ENCODE measurements at regions not wholly inside any gene's neighbourhood (a gene's known extent, or its start where the extent isn't known, plus 50 kb on each side); places are given as distances from the start of the nearest gene placed in this dataset.
A peak's percentile ranks its signal among the peaks of the same experiment; 100 is the strongest.

GRCh38 chr5:175321927-175322532 is 122.0 kb downstream of the DRD1 start:
- Mint-ChIP-seq H3K9me3 (peaks cover 0 to 13% (median 0%) of the 10 kb centered on the region in 11 donors), H3K4me1 (no peaks in the 10 kb centered on the region), H3K4me3 (no peak overlapping the region), H3K36me3 (no peaks in the 10 kb centered on the region), H3K27ac (no peak overlapping the region), H3K27me3 (peaks cover 0 to 31% (median 19%) of the 10 kb centered on the region in 5 donors)
- intact Hi-C loops (cut with micrococcal nuclease), result no loop called here
- ChIA-PET CTCF (no interaction called here), POLR2A (no interaction called here)
- ATAC-seq (no peak), DNase-seq (peak in 6 of 9 donors; percentile 1 to 27 (median 9))
- H3K9me3 ChIP-seq (ENCODE audit: control insufficient read depth in 2 of 3, low read length in 3 of 3), result no peaks in the 10 kb centered on the region
- H3K4me1 ChIP-seq (ENCODE audit: control insufficient read depth in 2 of 2, insufficient read depth in 2 of 2, low read length in 2 of 2), result no peaks in the 10 kb centered on the region
- H3K36me3 ChIP-seq (ENCODE audit: control insufficient read depth in 2 of 3, insufficient read depth in 3 of 3, low read length in 3 of 3), result no peaks in the 10 kb centered on the region
- no peaks in the 10 kb centered on the region for H3K27me3 ChIP-seq (ENCODE audit: control insufficient read depth in 2 of 2, insufficient read depth in 2 of 2, low read length in 2 of 2)
- no peak overlapping the region for H3K27ac ChIP-seq (ENCODE audit: low read depth, low read length)
- H3K4me3 ChIP-seq (ENCODE audit: low read length), result no peak overlapping the region

DNA sequence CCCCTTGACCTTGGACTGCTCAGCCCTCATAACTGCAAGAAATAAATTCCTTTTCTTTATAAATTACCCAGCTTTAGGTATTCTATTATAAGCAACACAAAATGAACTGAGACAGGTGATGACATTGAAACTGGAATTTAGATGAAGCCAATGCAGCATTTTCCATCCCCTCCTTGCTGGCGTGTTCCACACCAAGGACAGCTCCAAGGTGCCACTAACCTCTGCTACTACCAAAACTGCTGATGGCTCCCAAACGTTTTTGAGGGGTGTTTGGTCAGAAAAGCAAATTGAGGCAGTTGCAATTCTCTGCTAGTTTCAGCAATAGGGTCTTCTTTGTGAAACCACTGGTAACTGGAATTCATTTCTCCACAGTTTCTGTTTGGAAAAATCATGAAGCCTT is 124.8 kb downstream of the DRD1 start:
- Histone ChIP-seq H3K36me3 (ENCODE audit: control insufficient read depth in 2 of 3, insufficient read depth in 3 of 3, low read length in 3 of 3) (no peaks in the 10 kb centered on the region), H3K4me1 (ENCODE audit: control insufficient read depth in 2 of 2, insufficient read depth in 2 of 2, low read length in 2 of 2) (no peaks in the 10 kb centered on the region), H3K9me3 (ENCODE audit: control insufficient read depth in 2 of 3, low read length in 3 of 3) (no peaks in the 10 kb centered on the region), H3K27me3 (ENCODE audit: control insufficient read depth in 2 of 2, insufficient read depth in 2 of 2, low read length in 2 of 2) (no peaks in the 10 kb centered on the region), H3K4me3 (ENCODE audit: low read length) (no peak overlapping the region), H3K27ac (ENCODE audit: low read depth, low read length) (no peak overlapping the region)
- H3K9me3 Mint-ChIP-seq, result peaks cover 0 to 19% (median 0%) of the 10 kb centered on the region in 11 donors
- no peaks in the 10 kb centered on the region for H3K4me1 Mint-ChIP-seq
- ATAC-seq (no peak), DNase-seq (no peak)
- no peaks in the 10 kb centered on the region for H3K36me3 Mint-ChIP-seq
- H3K27me3 Mint-ChIP-seq, result peaks cover 0 to 40% (median 27%) of the 10 kb centered on the region in 5 donors
- ChIA-PET POLR2A (no interaction called here), CTCF (no interaction called here)
- intact Hi-C loops (cut with micrococcal nuclease), result no loop called here
- H3K27ac Mint-ChIP-seq, result no peak overlapping the region
- H3K4me3 Mint-ChIP-seq, result no peak overlapping the region

DNA sequence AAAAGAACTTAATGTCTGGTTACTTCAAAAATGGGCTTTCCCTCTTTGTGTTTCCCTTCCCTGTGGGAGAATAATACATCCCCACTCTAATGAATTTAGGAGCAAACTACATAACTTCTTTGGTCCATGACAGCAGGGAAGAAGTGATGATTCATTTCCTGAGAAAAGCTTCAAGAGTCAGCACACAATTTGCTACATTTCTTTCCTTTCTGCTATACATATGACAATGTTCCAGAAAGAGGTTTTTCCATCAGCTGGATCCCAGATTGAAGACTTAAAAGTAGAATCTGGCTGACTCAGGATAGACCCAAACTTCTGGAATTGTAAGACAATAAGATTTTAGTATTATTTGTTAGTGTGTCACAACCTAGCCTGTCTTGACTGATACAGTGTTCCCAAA is 126.1 kb downstream of the DRD1 start:
- ATAC-seq (no peak), DNase-seq (no peak)
- Mint-ChIP-seq H3K27me3 (peaks cover 3 to 46% (median 28%) of the 10 kb centered on the region in 5 donors), H3K27ac (no peak overlapping the region), H3K4me3 (no peak overlapping the region), H3K4me1 (no peaks in the 10 kb centered on the region), H3K36me3 (no peaks in the 10 kb centered on the region), H3K9me3 (peaks cover 0 to 19% (median 0%) of the 10 kb centered on the region in 11 donors)
- Histone ChIP-seq H3K27ac (ENCODE audit: low read depth, low read length) (no peak overlapping the region), H3K9me3 (ENCODE audit: control insufficient read depth in 2 of 3, low read length in 3 of 3) (no peaks in the 10 kb centered on the region), H3K27me3 (ENCODE audit: control insufficient read depth in 2 of 2, insufficient read depth in 2 of 2, low read length in 2 of 2) (no peaks in the 10 kb centered on the region), H3K4me1 (ENCODE audit: control insufficient read depth in 2 of 2, insufficient read depth in 2 of 2, low read length in 2 of 2) (no peaks in the 10 kb centered on the region), H3K4me3 (ENCODE audit: low read length) (no peak overlapping the region), H3K36me3 (ENCODE audit: control insufficient read depth in 2 of 3, insufficient read depth in 3 of 3, low read length in 3 of 3) (no peaks in the 10 kb centered on the region)
- CTCF ChIA-PET, result no interaction called here
- intact Hi-C loops (cut with micrococcal nuclease), result no loop called here
- POLR2A ChIA-PET, result no interaction called here

GRCh38 chr5:175309218-175309810 is 134.7 kb downstream of the DRD1 start:
- CTCF ChIA-PET, result no interaction called here
- Mint-ChIP-seq H3K9me3 (peaks cover 0 to 19% (median 8%) of the 10 kb centered on the region in 11 donors), H3K27ac (no peak overlapping the region), H3K4me3 (no peak overlapping the region), H3K4me1 (no peaks in the 10 kb centered on the region), H3K27me3 (peaks cover 5 to 27% (median 14%) of the 10 kb centered on the region in 5 donors), H3K36me3 (peaks cover 0 to 5% (median 0%) of the 10 kb centered on the region in 5 donors)
- Histone ChIP-seq H3K36me3 (ENCODE audit: control insufficient read depth in 2 of 3, insufficient read depth in 3 of 3, low read length in 3 of 3) (no peaks in the 10 kb centered on the region), H3K27me3 (ENCODE audit: control insufficient read depth in 2 of 2, insufficient read depth in 2 of 2, low read length in 2 of 2) (no peaks in the 10 kb centered on the region), H3K9me3 (ENCODE audit: control insufficient read depth in 2 of 3, low read length in 3 of 3) (peaks cover 0 to 3% (median 0%) of the 10 kb centered on the region in 3 experiments), H3K4me1 (ENCODE audit: control insufficient read depth in 2 of 2, insufficient read depth in 2 of 2, low read length in 2 of 2) (no peaks in the 10 kb centered on the region), H3K4me3 (ENCODE audit: low read length) (no peak overlapping the region), H3K27ac (ENCODE audit: low read depth, low read length) (no peak overlapping the region)
- intact Hi-C loops (cut with micrococcal nuclease), result no loop called here
- POLR2A ChIA-PET, result no interaction called here
- DNase-seq (no peak), ATAC-seq (no peak)

DNA sequence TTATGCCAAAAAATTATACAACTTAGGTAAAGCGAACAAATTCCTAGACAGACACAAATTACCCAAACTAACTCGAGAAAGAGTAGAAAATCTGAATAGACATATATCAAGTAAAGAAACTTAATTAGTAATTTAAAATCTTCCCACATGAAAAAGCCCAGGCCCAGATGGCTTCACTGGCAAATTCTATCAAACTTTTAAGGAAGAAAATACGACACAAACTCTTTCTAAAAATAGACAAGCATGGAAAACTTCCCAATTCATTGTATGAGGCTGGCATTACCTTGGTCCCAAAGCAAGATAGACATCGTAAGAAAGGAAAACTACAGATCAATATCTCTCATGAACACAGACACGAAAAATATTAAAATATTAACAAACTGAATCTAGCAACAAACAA is 135.3 kb downstream of the DRD1 start:
- ATAC-seq (no peak), DNase-seq (no peak)
- no peaks in the 10 kb centered on the region for H3K4me1 ChIP-seq (ENCODE audit: control insufficient read depth in 2 of 2, insufficient read depth in 2 of 2, low read length in 2 of 2)
- CTCF ChIA-PET, result no interaction called here
- no peak overlapping the region for H3K27ac ChIP-seq (ENCODE audit: low read depth, low read length)
- Mint-ChIP-seq H3K4me1 (no peaks in the 10 kb centered on the region), H3K36me3 (peaks cover 0 to 10% (median 0%) of the 10 kb centered on the region in 5 donors), H3K27ac (no peak overlapping the region), H3K4me3 (no peak overlapping the region), H3K9me3 (peaks cover 0 to 20% (median 11%) of the 10 kb centered on the region in 11 donors), H3K27me3 (peaks cover 4 to 24% (median 8%) of the 10 kb centered on the region in 5 donors)
- no peaks in the 10 kb centered on the region for H3K36me3 ChIP-seq (ENCODE audit: control insufficient read depth in 2 of 3, insufficient read depth in 3 of 3, low read length in 3 of 3)
- intact Hi-C loops (cut with micrococcal nuclease), result no loop called here
- POLR2A ChIA-PET, result no interaction called here
- H3K27me3 ChIP-seq (ENCODE audit: control insufficient read depth in 2 of 2, insufficient read depth in 2 of 2, low read length in 2 of 2), result no peaks in the 10 kb centered on the region
- H3K9me3 ChIP-seq (ENCODE audit: control insufficient read depth in 2 of 3, low read length in 3 of 3), result peaks cover 0 to 8% (median 0%) of the 10 kb centered on the region in 3 experiments
- H3K4me3 ChIP-seq (ENCODE audit: low read length), result no peak overlapping the region

- Mint-ChIP-seq H3K4me3 (no peak overlapping the region), H3K4me1 (no peaks in the 10 kb centered on the region), H3K36me3 (peaks cover 0 to 10% (median 0%) of the 10 kb centered on the region in 5 donors), H3K9me3 (peaks cover 0 to 35% (median 15%) of the 10 kb centered on the region in 11 donors), H3K27ac (no peak overlapping the region), H3K27me3 (peaks cover 2 to 19% (median 9%) of the 10 kb centered on the region in 5 donors)
- ChIA-PET POLR2A (no interaction called here), CTCF (no interaction called here)
- peaks cover 0 to 10% (median 0%) of the 10 kb centered on the region in 3 experiments for H3K9me3 ChIP-seq (ENCODE audit: control insufficient read depth in 2 of 3, low read length in 3 of 3)
- no peaks in the 10 kb centered on the region for H3K4me1 ChIP-seq (ENCODE audit: control insufficient read depth in 2 of 2, insufficient read depth in 2 of 2, low read length in 2 of 2)
- DNase-seq (no peak), ATAC-seq (no peak)
- no peak overlapping the region for H3K4me3 ChIP-seq (ENCODE audit: low read length)
- H3K27me3 ChIP-seq (ENCODE audit: control insufficient read depth in 2 of 2, insufficient read depth in 2 of 2, low read length in 2 of 2), result no peaks in the 10 kb centered on the region
- intact Hi-C loops (cut with micrococcal nuclease), result no loop called here
- H3K36me3 ChIP-seq (ENCODE audit: control insufficient read depth in 2 of 3, insufficient read depth in 3 of 3, low read length in 3 of 3), result no peaks in the 10 kb centered on the region
- H3K27ac ChIP-seq (ENCODE audit: low read depth, low read length), result no peak overlapping the region
Measured at GRCh38 chr5:175306381-175306780, 137.6 kb downstream of the DRD1 start.

DNA sequence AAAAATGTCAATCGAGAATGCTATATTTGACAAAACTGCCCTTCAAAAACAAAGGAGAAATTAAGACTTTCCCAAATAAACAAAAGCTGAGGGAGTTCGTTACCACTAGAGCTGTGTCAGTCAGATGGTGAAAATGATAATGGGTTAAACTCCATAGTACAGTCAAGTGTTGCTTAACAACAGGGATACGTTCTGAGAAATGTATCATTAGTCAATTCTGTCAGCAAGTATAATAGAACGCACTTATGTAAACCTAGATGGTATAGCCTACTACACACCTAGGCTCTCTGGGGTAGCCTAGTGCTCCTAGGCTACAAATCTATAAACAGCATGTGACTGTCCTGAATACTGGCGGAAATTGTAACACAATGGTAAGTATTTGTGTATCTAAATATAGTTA is 138.7 kb downstream of the DRD1 start:
- DNase-seq, result no peak
- no peak overlapping the region for H3K4me3 ChIP-seq (ENCODE audit: low read length)
- ChIA-PET CTCF (no interaction called here), POLR2A (no interaction called here)
- no peaks in the 10 kb centered on the region for H3K4me1 ChIP-seq (ENCODE audit: control insufficient read depth in 2 of 2, insufficient read depth in 2 of 2, low read length in 2 of 2)
- no peaks in the 10 kb centered on the region for H3K36me3 ChIP-seq (ENCODE audit: control insufficient read depth in 2 of 3, insufficient read depth in 3 of 3, low read length in 3 of 3)
- H3K36me3 Mint-ChIP-seq, result peaks cover 0 to 10% (median 0%) of the 10 kb centered on the region in 5 donors
- intact Hi-C loops (cut with micrococcal nuclease), result no loop called here
- no peak overlapping the region for H3K4me3 Mint-ChIP-seq
- H3K27ac ChIP-seq (ENCODE audit: low read depth, low read length), result no peak overlapping the region
- H3K27ac Mint-ChIP-seq, result no peak overlapping the region
- no peaks in the 10 kb centered on the region for H3K4me1 Mint-ChIP-seq
- no peak for ATAC-seq
- no peaks in the 10 kb centered on the region for H3K27me3 ChIP-seq (ENCODE audit: control insufficient read depth in 2 of 2, insufficient read depth in 2 of 2, low read length in 2 of 2)
- H3K9me3 ChIP-seq (ENCODE audit: control insufficient read depth in 2 of 3, low read length in 3 of 3), result peaks cover 0 to 10% (median 0%) of the 10 kb centered on the region in 3 experiments
- H3K9me3 Mint-ChIP-seq, result peaks cover 0 to 37% (median 15%) of the 10 kb centered on the region in 11 donors
- peaks cover 2 to 21% (median 12%) of the 10 kb centered on the region in 5 donors for H3K27me3 Mint-ChIP-seq

All from naive thymus-derived CD4-positive, alpha-beta T cell (primary cell).